GM21529 (cell line): ENCODE measurements at regions not wholly inside any gene's neighbourhood (a gene's known extent, or its start where the extent isn't known, plus 50 kb on each side); places are given as distances from the start of the nearest gene placed in this dataset.

ENCODE experiments used
- ATAC-seq: cut with Tn5 transposase; IDR thresholded peaks from one replicate; pipeline ENCODE4 v1.9.1; 2021; ENCODE audit not compliant: unreplicated experiment

GRCh38 chr4:178899084-178899483 is 1456.8 kb upstream of the AGA start:
- ATAC-seq, result no peak

- ATAC-seq, result no peak
Observed at GRCh38 chr4:178917756-178918155, 1475.5 kb upstream of the AGA start.

- ATAC-seq, result no peak
Observed at GRCh38 chr4:178937130-178937529, 1494.9 kb upstream of the AGA start.

GRCh38 chr4:178941975-178942374 is 1499.7 kb upstream of the AGA start:
- ATAC-seq, result no peak

GRCh38 chr4:178953447-178954120 is 1511.3 kb upstream of the AGA start:
- no peak for ATAC-seq

GRCh38 chr4:178955614-178956013 is 1513.4 kb upstream of the AGA start:
- no peak for ATAC-seq

- no peak for ATAC-seq
Observed at GRCh38 chr4:178958725-178959440, 1516.6 kb upstream of the AGA start.

GRCh38 chr4:178963446-178964045 is 1521.3 kb upstream of the AGA start:
- no peak for ATAC-seq

- no peak for ATAC-seq
Observed at GRCh38 chr4:178966644-178967043, 1524.4 kb upstream of the AGA start.

GRCh38 chr4:178970433-178971140 is 1528.3 kb upstream of the AGA start:
- ATAC-seq, result no peak

GRCh38 chr4:178976861-178977260 is 1534.6 kb upstream of the AGA start:
- no peak for ATAC-seq

- no peak for ATAC-seq
Observed at GRCh38 chr4:178993306-178993705, 1551.1 kb upstream of the AGA start.

- no peak for ATAC-seq
Observed at GRCh38 chr4:179001918-179002317, 1559.7 kb upstream of the AGA start.

GRCh38 chr4:179007755-179008154 is 1565.5 kb upstream of the AGA start:
- ATAC-seq, result no peak

GRCh38 chr4:179017581-179017980 is 1575.3 kb upstream of the AGA start:
- ATAC-seq, result no peak

GRCh38 chr4:179027569-179027968 is 1585.3 kb upstream of the AGA start:
- ATAC-seq, result no peak

- ATAC-seq, result no peak
Observed at GRCh38 chr4:179028321-179028720, 1586.1 kb upstream of the AGA start.

GRCh38 chr4:179029683-179030082 is 1587.4 kb upstream of the AGA start:
- ATAC-seq, result no peak

- ATAC-seq, result no peak
Observed at GRCh38 chr4:179040259-179040658, 1598.0 kb upstream of the AGA start.

GRCh38 chr4:179048839-179049453 is 1606.7 kb upstream of the AGA start:
- no peak for ATAC-seq

GRCh38 chr4:179051206-179051605 is 1609.0 kb upstream of the AGA start:
- no peak for ATAC-seq
